T-helper 17 cell (primary cell): ENCODE measurements at regions not wholly inside any gene's neighbourhood (a gene's known extent, or its start where the extent isn't known, plus 50 kb on each side); places are given as distances from the start of the nearest gene placed in this dataset.
"Not testable (repeated sequence)": the region's sequence is repeated elsewhere in the genome, so short reads cannot be mapped to it uniquely, and the experiment has no call there.

ENCODE experiments used
- ATAC-seq: fragments of 150-1000 bp; cut with Tn5 transposase; 2 replicates; pipeline ENCODE4 v1.10.0; 2021; ENCODE audit warnings: mild to moderate bottlenecking, moderate library complexity
- DNase-seq, 3 donors: peaks; one replicate each; pipeline versions ENCODE4 v3.0.0 to v3.0.0-alpha.2; 2020 to 2021
- H3K9me3 ChIP-seq: one replicate; pipeline ENCODE4 v1.7.0; 2013; ENCODE audit warnings: low read length, mild to moderate bottlenecking; ENCODE audit not compliant: control insufficient read depth, poor library complexity, severe bottlenecking
- H3K27ac Mint-ChIP-seq: one replicate; pipeline ENCODE4 v1.8.0; 2022; ENCODE audit warnings: mild to moderate bottlenecking, moderate library complexity, mixed read lengths
- H3K27me3 Mint-ChIP-seq: one replicate; pipeline ENCODE4 v1.8.0; 2022; ENCODE audit warnings: mixed read lengths
- H3K36me3 Mint-ChIP-seq: one replicate; pipeline ENCODE4 v1.8.0; 2022; ENCODE audit warnings: low read depth, mixed read lengths
- H3K4me1 Mint-ChIP-seq: one replicate; pipeline ENCODE4 v1.8.0; 2022; ENCODE audit warnings: mild to moderate bottlenecking, mixed read lengths
- H3K4me3 Mint-ChIP-seq: one replicate; pipeline ENCODE4 v1.8.0; 2022; ENCODE audit warnings: mild to moderate bottlenecking, moderate library complexity, mixed read lengths

DNA sequence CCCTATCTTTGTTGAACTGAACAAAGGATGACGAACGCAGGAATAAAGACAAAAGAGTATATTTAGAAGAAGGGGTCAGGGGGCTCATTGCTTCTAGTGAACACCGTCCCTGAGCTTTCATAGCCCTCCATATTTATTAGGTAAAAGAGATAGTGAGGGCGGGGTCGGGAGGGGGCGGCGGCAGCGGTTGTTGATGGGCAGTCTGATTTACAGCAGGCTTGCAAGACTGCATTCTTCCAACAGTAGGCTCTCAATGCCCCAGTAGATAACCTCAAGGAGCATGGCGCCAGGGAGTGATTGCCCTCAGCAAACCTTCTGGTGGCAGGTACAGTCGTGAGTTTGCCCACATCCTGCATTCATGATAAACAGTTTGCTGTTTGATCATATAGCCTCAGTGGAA, 563.3 kb upstream of the SYNCRIP start:
- no peak overlapping the region for H3K4me3 Mint-ChIP-seq
- no peak for DNase-seq
- H3K27ac Mint-ChIP-seq, result no peak overlapping the region
- H3K9me3 ChIP-seq, result no peaks in the 10 kb centered on the region
- no peaks in the 10 kb centered on the region for H3K27me3 Mint-ChIP-seq
- H3K36me3 Mint-ChIP-seq, result no peaks in the 10 kb centered on the region
- H3K4me1 Mint-ChIP-seq, result no peaks in the 10 kb centered on the region
- ATAC-seq, result no peak

GRCh38 chr6:86203044-86203443, 560.4 kb upstream of the SYNCRIP start:
- no peak overlapping the region for H3K27ac Mint-ChIP-seq
- no peak overlapping the region for H3K4me3 Mint-ChIP-seq
- DNase-seq (no peak), ATAC-seq (no peak)
- H3K4me1 Mint-ChIP-seq, result no peaks in the 10 kb centered on the region
- H3K27me3 Mint-ChIP-seq, result no peaks in the 10 kb centered on the region
- no peaks in the 10 kb centered on the region for H3K36me3 Mint-ChIP-seq
- H3K9me3 ChIP-seq, result no peaks in the 10 kb centered on the region

DNA sequence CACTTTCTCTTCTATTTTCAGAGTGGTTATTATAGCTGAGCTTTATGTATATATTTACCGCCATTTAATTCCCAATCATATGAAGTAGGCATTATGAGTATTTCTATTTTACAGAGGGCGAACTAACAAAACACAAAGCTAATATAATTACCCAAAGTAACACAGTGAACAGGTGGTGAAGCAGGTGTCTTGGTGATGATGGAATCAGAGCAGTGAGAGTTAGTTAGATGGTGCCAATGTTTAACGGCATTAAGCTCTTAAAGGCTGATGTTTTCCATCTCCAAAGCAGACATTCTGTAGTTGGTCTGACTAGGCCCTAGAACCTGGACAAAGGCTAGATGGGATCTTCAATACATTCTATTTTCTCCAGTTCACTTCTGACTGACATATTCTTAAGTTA, 551.1 kb upstream of the SYNCRIP start:
- ATAC-seq, result no peak
- Mint-ChIP-seq H3K4me1 (no peaks in the 10 kb centered on the region), H3K27ac (no peak overlapping the region), H3K27me3 (no peaks in the 10 kb centered on the region), H3K36me3 (no peaks in the 10 kb centered on the region), H3K4me3 (no peak overlapping the region)
- H3K9me3 ChIP-seq, result no peaks in the 10 kb centered on the region
- no peak for DNase-seq

DNA sequence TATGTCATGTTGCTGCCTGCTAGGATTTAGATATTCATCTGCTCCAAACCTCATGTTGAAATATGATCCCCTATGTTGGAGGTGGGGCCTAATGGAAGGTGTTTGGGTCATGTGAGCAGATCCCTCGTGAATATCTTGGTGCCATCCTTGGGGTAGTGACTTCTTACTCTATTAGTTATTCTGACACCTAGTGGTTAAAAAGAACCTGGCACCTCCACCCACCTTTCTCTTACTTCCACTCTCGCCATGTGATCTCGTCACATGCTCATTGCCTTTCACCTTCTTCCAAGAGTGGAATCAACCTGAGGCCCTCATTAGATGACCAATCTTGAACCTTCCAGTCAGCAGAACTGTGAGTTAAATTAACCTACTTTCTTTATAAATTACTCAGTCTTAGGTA, 549.4 kb upstream of the SYNCRIP start:
- H3K36me3 Mint-ChIP-seq, result no peaks in the 10 kb centered on the region
- H3K9me3 ChIP-seq, result no peaks in the 10 kb centered on the region
- H3K27me3 Mint-ChIP-seq, result no peaks in the 10 kb centered on the region
- H3K27ac Mint-ChIP-seq, result no peak overlapping the region
- H3K4me3 Mint-ChIP-seq, result no peak overlapping the region
- no peak for DNase-seq
- no peaks in the 10 kb centered on the region for H3K4me1 Mint-ChIP-seq
- no peak for ATAC-seq

DNA sequence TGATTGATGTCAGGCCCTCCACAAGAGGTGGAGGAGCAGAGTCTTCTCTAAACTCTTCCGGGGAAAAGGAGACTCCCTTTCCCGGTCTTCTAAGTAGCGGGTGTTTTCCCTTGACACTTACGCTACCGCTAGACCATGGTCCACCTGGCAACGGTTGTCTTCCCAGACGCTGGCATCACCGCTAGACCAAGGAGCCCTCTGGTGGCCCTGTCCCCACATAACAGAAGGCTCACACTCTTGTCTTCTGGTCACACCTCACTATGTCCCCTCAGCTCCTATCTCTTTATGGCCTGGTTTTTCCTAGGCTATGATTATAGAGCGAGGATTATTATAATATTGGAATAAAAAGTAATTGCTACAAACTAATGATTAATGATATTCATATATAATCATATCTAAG, 532.5 kb upstream of the SYNCRIP start:
- not testable (repeated sequence) for H3K4me3 Mint-ChIP-seq

GRCh38 chr6:86154852-86155251, 512.2 kb upstream of the SYNCRIP start:
- H3K4me3 Mint-ChIP-seq, result no peak overlapping the region
- H3K4me1 Mint-ChIP-seq, result no peaks in the 10 kb centered on the region
- no peak overlapping the region for H3K27ac Mint-ChIP-seq
- DNase-seq (no peak), ATAC-seq (no peak)
- no peaks in the 10 kb centered on the region for H3K36me3 Mint-ChIP-seq
- H3K27me3 Mint-ChIP-seq, result no peaks in the 10 kb centered on the region
- H3K9me3 ChIP-seq, result no peaks in the 10 kb centered on the region

More for the DNA sequence above, 532.5 kb upstream of the SYNCRIP start:
- H3K27ac Mint-ChIP-seq, H3K4me1 Mint-ChIP-seq, H3K27me3 Mint-ChIP-seq, ATAC-seq, H3K9me3 ChIP-seq, H3K36me3 Mint-ChIP-seq, DNase-seq: not testable (repeated sequence)

DNA sequence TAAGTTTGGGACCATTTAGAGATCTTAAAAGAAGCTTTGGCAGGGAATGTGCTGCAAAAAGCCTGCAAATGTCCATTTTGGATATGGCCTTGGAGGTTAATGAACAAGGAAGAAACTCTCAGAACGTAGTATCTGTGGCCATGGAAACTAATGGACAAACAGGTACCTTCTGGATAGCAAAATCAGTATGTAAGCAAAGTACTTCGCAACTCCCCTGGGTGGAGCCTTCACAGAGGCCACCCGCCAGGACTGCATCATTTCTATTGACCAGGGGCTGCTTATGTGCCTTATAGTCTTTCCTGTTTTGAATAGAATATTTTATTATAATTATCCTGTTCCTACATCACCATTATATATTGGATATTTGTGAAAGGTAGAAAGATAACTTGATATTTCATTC, 510.8 kb upstream of the SYNCRIP start:
- no peaks in the 10 kb centered on the region for H3K4me1 Mint-ChIP-seq
- no peak overlapping the region for H3K4me3 Mint-ChIP-seq
- no peaks in the 10 kb centered on the region for H3K9me3 ChIP-seq
- H3K27me3 Mint-ChIP-seq, result no peaks in the 10 kb centered on the region
- no peaks in the 10 kb centered on the region for H3K36me3 Mint-ChIP-seq
- DNase-seq (no peak), ATAC-seq (no peak)
- H3K27ac Mint-ChIP-seq, result no peak overlapping the region

DNA sequence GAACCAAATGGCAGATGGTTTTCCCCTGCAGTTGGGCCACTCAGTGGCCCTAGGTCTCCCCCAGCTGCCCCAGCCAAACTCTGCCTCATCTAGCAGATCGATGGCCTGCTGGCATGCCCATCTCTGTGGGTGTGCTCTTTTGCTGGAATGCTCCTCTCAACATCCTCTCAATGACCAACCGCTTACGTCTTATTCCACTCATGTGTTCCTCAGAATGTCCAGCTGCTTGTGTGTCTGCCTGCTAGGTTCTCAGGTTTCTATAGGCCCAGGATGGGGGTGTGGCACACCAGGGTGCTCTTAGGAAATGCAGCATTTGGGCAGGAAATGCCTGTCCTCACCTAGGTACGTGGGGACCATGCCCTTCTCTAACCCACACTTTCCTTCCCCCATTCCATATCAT, 509.9 kb upstream of the SYNCRIP start:
- no peak for DNase-seq
- no peaks in the 10 kb centered on the region for H3K27me3 Mint-ChIP-seq
- no peaks in the 10 kb centered on the region for H3K4me1 Mint-ChIP-seq
- H3K4me3 Mint-ChIP-seq, result no peak overlapping the region
- H3K27ac Mint-ChIP-seq, result no peak overlapping the region
- no peaks in the 10 kb centered on the region for H3K9me3 ChIP-seq
- no peaks in the 10 kb centered on the region for H3K36me3 Mint-ChIP-seq
- ATAC-seq, result no peak

DNA sequence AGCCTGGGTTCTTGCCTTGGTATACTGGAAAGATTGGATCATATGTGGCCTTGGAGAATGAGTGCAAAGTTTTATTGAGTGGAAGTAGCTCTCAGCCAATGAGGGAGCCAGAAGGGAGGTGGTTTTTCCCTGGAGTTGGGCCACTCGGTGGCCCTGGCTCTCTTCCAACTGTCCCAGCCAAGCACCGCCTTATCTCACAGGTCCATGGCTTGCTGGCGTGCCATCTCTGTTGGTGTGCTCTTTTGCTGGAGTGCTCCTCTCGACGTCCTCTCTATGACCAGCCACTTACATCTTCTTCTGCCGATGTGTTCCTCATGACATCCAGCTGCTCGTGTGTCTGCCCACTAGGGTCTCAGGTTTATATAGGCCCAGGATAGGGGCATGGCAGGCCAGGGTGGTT, 505.9 kb upstream of the SYNCRIP start:
- Mint-ChIP-seq H3K27me3 (no peaks in the 10 kb centered on the region), H3K36me3 (no peaks in the 10 kb centered on the region), H3K4me3 (no peak overlapping the region), H3K27ac (no peak overlapping the region), H3K4me1 (no peaks in the 10 kb centered on the region)
- no peak for DNase-seq
- H3K9me3 ChIP-seq, result no peaks in the 10 kb centered on the region
- no peak for ATAC-seq

- H3K9me3 ChIP-seq, result no peaks in the 10 kb centered on the region
- DNase-seq, result no peak
- Mint-ChIP-seq H3K4me1 (no peaks in the 10 kb centered on the region), H3K27me3 (no peaks in the 10 kb centered on the region), H3K36me3 (no peaks in the 10 kb centered on the region), H3K4me3 (no peak overlapping the region), H3K27ac (no peak overlapping the region)
- ATAC-seq, result no peak
Observed at GRCh38 chr6:86147859-86148258, 505.2 kb upstream of the SYNCRIP start.

DNA sequence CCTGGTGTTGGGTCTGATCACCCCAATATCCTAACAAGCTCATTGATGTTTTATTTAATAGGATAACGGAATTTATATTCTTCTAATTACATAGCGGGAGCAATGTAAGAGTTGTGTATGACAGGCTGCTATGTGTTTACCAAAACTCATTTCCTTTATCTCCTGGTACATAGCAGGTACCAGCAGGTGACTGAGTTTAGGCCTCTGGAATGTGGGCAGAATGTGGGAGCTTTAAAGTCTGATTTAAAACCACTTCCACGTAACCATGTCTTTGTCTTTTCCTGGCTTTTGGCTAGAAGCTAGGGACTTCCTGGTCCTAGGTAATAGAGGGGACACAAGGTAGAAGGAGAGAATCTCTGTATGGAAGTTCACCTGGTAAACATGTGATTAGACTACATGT, 504.6 kb upstream of the SYNCRIP start:
- Mint-ChIP-seq H3K4me1 (no peaks in the 10 kb centered on the region), H3K27ac (no peak overlapping the region), H3K4me3 (no peak overlapping the region), H3K36me3 (peaks cover 2% of the 10 kb centered on the region), H3K27me3 (no peaks in the 10 kb centered on the region)
- ATAC-seq (no peak), DNase-seq (no peak)
- H3K9me3 ChIP-seq, result no peaks in the 10 kb centered on the region

GRCh38 chr6:86146751-86147150, 504.1 kb upstream of the SYNCRIP start:
- not testable (repeated sequence) for DNase-seq, H3K27ac Mint-ChIP-seq, H3K27me3 Mint-ChIP-seq, H3K4me3 Mint-ChIP-seq, H3K4me1 Mint-ChIP-seq, ATAC-seq, H3K9me3 ChIP-seq, H3K36me3 Mint-ChIP-seq

GRCh38 chr6:86142326-86142725, 499.6 kb upstream of the SYNCRIP start:
- Mint-ChIP-seq H3K36me3 (peaks cover 3% of the 10 kb centered on the region), H3K4me1 (no peaks in the 10 kb centered on the region), H3K4me3 (no peak overlapping the region), H3K27me3 (no peaks in the 10 kb centered on the region), H3K27ac (no peak overlapping the region)
- no peaks in the 10 kb centered on the region for H3K9me3 ChIP-seq
- ATAC-seq (no peak), DNase-seq (no peak)

DNA sequence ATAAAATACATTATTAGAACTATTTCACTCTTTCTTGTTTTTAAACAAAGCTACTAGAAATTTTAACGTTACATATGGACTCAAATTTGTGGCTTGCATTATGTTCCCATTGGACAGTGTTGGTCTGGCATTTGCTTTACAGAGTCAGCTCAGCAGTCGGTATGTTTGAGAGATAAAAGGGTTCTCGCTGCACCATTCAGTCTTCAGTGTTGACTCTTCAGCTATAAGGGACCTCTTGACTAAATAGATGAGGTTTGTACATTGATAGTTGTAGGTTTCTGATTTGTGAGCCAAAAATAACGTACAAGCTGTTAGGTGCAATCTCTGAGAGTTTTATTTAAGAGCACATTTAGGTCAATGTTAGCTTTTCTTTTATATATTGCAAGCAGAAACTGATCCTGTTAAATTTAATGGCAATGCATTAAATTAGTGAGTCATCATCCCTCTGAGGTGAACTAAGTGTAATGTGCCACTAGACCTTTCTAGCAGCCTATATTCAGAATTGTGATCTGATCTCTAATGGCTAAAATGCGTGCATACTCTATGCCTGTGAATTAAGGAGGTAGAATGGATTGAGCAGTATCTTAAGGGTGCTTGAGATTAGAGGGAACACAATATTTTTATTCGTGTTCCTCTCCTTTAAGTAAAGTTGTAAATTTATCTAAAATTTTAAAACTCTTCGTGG, 485.6 kb upstream of the SYNCRIP start:
- ATAC-seq, result no peak
- H3K9me3 ChIP-seq, result peaks cover 2% of the 10 kb centered on the region
- no peaks in the 10 kb centered on the region for H3K27me3 Mint-ChIP-seq
- no peaks in the 10 kb centered on the region for H3K36me3 Mint-ChIP-seq
- no peak overlapping the region for H3K27ac Mint-ChIP-seq
- no peaks in the 10 kb centered on the region for H3K4me1 Mint-ChIP-seq
- DNase-seq, result no peak
- H3K4me3 Mint-ChIP-seq, result no peak overlapping the region
